Uterus (tissue), 3 donors: ENCODE measurements at regions not wholly inside any gene's neighbourhood (a gene's known extent, or its start where the extent isn't known, plus 50 kb on each side); places are given as distances from the start of the nearest gene placed in this dataset.

Experiments used
- DNase-seq, 2 donors: peaks; one replicate each; pipeline ENCODE4 v3.0.0-alpha.2; 2019 to 2020
- H3K27ac ChIP-seq, 2 donors: fragments of 200-600 bp; sonication (generic); 1 replicate in 1 of 2; 2 replicates in 1 of 2; pipeline ENCODE4 v1.5.1; 2016 to 2018
- H3K27me3 ChIP-seq, 2 donors: fragments of 200-600 bp; sonication (generic); one replicate each; pipeline ENCODE4 v1.5.1; 2018 to 2019; ENCODE audit warnings: control low read depth in 1 of 2
- H3K36me3 ChIP-seq, 2 donors: fragments of 200-600 bp; sonication (generic); one replicate each; pipeline ENCODE4 v1.5.1; 2019; ENCODE audit warnings: control low read depth in 1 of 2
- H3K4me1 ChIP-seq, 2 donors: fragments of 200-600 bp; sonication (generic); one replicate each; pipeline ENCODE4 v1.5.1; 2018 to 2019; ENCODE audit warnings: control low read depth in 1 of 2
- H3K4me3 ChIP-seq, 2 donors: fragments of 200-600 bp; sonication (generic); 1 replicate in 1 of 2; 2 replicates in 1 of 2; pipeline ENCODE4 v1.5.1; 2018 to 2019; ENCODE audit warnings: mild to moderate bottlenecking in 1 of 2
- H3K9me3 ChIP-seq, 2 donors: fragments of 200-600 bp; sonication (generic); one replicate each; pipeline ENCODE4 v1.5.1; 2019; ENCODE audit warnings: control low read depth in 1 of 2
- POLR2A ChIP-seq, 2 donors: fragments of 450-650 bp; IDR thresholded peaks; one replicate each; pipeline ENCODE4 v1.6.1; 2016; ENCODE audit warnings: antibody characterized with exemption in 2 of 2, mild to moderate bottlenecking in 1 of 2, moderate library complexity in 1 of 2
- intact Hi-C: fragments of 100-400 bp; cut with DNase I; formaldehyde crosslinking; loops from one replicate; pipeline ENCODE4 v1.15.1; 2023; ENCODE audit warnings: low total_unique reads
- TF ChIP-seq, protein P1 (sequence below), 4 experiments: fragments of 200-600 bp in 2 of 4; fragments of 450-650 bp in 2 of 4; sonication (generic) in 2 of 4; IDR thresholded peaks; one replicate each; pipeline ENCODE4 v1.5.1; 2016 to 2019; ENCODE audit warnings: antibody characterized with exemption in 4 of 4, mild to moderate bottlenecking in 2 of 4, moderate library complexity in 1 of 4
- donor health status: DM: yes; HTN: yes; CAD: no.

DNA sequence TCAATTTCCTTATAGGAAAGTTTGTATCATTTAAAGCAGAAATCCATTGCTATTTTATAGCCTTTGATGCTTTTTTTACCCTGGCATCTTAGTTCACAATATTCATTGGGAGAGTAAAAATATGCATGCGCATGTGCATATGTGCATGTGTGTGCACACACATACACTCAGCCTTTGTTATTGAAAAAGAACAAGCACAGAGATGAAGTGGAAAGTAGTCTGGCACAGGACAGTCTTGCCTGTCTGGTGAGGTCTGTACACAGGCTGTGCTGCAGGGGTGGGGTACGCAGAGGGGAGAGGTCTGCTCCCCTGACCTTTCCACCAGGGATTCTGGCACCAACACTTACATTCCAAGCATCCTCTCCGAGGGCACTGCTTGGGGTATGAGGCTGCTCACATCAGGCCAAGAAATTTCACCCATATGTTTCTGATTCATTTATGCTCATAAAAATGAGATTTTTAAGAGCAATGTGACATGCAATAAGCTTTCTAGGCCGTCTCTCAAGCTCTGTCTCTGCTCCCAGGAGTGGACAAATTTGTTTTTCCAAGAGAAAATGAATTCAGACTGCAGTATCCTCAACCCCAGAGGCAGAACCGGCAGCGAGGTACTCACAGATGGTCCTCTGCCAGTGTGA lies 237.2 kb downstream of the INSIG2 start:
- H3K27me3 ChIP-seq, result no peaks in the 10 kb centered on the region
- DNase-seq, result no peak
- no peak overlapping the region for H3K4me3 ChIP-seq
- no peaks in the 10 kb centered on the region for H3K4me1 ChIP-seq
- TF ChIP-seq, protein P1, sequence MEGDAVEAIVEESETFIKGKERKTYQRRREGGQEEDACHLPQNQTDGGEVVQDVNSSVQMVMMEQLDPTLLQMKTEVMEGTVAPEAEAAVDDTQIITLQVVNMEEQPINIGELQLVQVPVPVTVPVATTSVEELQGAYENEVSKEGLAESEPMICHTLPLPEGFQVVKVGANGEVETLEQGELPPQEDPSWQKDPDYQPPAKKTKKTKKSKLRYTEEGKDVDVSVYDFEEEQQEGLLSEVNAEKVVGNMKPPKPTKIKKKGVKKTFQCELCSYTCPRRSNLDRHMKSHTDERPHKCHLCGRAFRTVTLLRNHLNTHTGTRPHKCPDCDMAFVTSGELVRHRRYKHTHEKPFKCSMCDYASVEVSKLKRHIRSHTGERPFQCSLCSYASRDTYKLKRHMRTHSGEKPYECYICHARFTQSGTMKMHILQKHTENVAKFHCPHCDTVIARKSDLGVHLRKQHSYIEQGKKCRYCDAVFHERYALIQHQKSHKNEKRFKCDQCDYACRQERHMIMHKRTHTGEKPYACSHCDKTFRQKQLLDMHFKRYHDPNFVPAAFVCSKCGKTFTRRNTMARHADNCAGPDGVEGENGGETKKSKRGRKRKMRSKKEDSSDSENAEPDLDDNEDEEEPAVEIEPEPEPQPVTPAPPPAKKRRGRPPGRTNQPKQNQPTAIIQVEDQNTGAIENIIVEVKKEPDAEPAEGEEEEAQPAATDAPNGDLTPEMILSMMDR (IDR thresholded peaks at IDR 0.05), result no peak
- no peak for TF ChIP-seq POLR2A (IDR thresholded peaks at IDR 0.05)
- H3K36me3 ChIP-seq, result no peaks in the 10 kb centered on the region
- H3K9me3 ChIP-seq, result no peaks in the 10 kb centered on the region
- intact Hi-C loops, result no loop called here
- H3K27ac ChIP-seq, result no peak overlapping the region

DNA sequence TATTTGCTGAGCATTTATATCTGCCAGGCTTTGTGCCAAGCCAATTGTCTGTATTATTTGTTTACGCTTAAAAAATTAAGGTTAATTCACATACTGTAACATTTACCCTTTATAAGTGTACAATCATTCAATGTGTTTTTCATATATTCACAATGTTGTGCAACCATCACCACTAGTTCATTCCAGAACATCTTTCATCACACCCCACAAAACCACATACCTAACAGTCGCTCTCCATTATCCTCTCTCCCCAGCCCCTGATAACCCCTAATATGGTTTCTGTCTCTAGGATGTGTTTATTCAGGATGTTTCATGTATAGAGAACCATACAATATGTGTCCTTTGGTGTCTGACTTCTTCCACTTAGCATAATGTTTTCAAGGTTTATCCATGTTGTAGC lies 234.1 kb downstream of the INSIG2 start:
- H3K27ac ChIP-seq, result no peak overlapping the region
- intact Hi-C loops, result no loop called here
- H3K4me1 ChIP-seq, result no peaks in the 10 kb centered on the region
- H3K9me3 ChIP-seq, result no peaks in the 10 kb centered on the region
- H3K27me3 ChIP-seq, result no peaks in the 10 kb centered on the region
- TF ChIP-seq, protein P1 (IDR thresholded peaks at IDR 0.05), result no peak
- no peaks in the 10 kb centered on the region for H3K36me3 ChIP-seq
- no peak for DNase-seq
- no peak overlapping the region for H3K4me3 ChIP-seq

DNA sequence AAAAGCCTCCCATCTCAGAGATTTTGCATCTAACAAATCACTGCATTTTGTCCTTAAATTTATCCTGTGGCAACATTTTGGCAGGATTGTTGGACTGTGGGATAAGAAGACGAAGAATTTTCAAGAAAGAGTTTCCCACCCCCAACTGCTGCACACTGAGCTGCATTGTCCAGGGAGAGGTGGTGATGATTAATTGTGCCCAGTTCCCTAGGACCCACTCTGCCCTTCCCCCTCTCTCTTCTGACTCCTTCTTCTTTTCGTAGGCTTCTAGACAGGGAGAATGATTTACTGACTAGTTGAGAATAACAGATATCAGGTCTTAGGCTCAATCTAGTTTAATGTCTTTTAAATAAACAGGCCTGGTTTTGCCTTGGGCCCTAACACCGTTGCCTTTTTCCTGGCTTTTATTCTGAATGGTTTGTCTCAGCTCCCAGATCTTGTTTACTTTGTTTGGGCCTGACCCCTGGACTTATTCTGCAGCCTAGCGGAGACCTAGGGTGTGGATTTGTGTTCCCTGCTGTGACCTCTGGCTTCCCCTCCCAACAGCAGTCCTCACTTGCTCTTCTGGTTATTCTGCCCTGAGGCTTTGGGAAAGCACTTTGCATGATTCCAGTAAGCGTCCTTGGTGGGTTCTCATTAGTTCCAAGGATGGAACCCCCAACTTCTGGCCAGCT lies 233.3 kb downstream of the INSIG2 start:
- TF ChIP-seq POLR2A (IDR thresholded peaks at IDR 0.05), result no peak
- TF ChIP-seq, protein P1 (IDR thresholded peaks at IDR 0.05), result no peak

DNA sequence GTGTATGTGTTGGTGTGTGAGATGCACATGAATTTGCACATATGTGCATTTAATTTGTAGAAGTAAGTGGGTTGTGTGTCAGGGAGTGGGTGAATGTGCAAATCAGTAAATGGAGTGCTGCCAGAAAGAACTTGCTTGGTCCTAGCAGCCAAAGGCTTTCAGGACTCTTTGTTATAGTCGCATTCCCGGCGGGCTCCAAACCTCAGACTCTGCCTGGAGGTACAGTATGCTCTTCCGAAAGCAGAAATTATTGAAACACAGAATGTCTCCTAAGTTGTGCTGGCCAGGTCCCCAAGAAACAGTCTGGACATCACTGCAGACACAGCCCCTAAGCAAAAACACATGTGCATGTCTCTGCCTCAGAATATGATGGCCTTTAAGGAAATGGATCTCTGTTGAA lies 232.4 kb downstream of the INSIG2 start:
- TF ChIP-seq, protein P1 (IDR thresholded peaks at IDR 0.05), result no peak
- TF ChIP-seq POLR2A (IDR thresholded peaks at IDR 0.05), result no peak
- Histone ChIP-seq H3K27ac (no peak overlapping the region), H3K4me1 (no peaks in the 10 kb centered on the region), H3K9me3 (no peaks in the 10 kb centered on the region), H3K27me3 (no peaks in the 10 kb centered on the region), H3K4me3 (no peak overlapping the region), H3K36me3 (no peaks in the 10 kb centered on the region)
- intact Hi-C loops, result no loop called here
- no peak for DNase-seq

More for the DNA sequence above, 233.3 kb downstream of the INSIG2 start:
- Histone ChIP-seq H3K27me3 (no peaks in the 10 kb centered on the region), H3K27ac (no peak overlapping the region), H3K9me3 (no peaks in the 10 kb centered on the region), H3K4me1 (no peaks in the 10 kb centered on the region), H3K4me3 (no peak overlapping the region), H3K36me3 (no peaks in the 10 kb centered on the region)
- no peak for DNase-seq
- intact Hi-C loops, result no loop called here

DNA sequence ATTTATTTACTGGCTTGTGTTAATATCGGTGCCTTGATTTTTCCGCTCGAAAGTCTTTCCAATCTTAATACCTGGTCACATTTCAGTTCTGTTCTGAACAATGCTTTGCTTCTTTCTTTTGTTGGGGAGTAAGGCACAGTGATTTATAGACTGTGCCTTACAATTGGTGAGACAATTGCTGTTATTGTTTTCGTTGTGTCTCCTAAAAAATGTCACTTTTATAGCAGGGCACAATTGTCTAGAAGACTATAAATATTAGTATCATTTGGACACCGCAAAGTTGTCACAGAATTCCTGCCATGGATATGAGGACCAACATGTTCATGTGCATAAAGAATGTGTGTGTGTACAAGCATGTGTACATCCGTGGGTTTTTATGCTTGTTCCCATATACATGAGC lies 231.9 kb downstream of the INSIG2 start:
- Histone ChIP-seq H3K27me3 (no peaks in the 10 kb centered on the region), H3K4me1 (no peaks in the 10 kb centered on the region), H3K4me3 (no peak overlapping the region), H3K36me3 (no peaks in the 10 kb centered on the region), H3K9me3 (no peaks in the 10 kb centered on the region), H3K27ac (no peak overlapping the region)
- no peak for DNase-seq
- intact Hi-C loops, result no loop called here
- TF ChIP-seq, protein P1 (IDR thresholded peaks at IDR 0.05), result no peak
- no peak for TF ChIP-seq POLR2A (IDR thresholded peaks at IDR 0.05)
